Ovary (tissue), 7 donors: ENCODE measurements at regions not wholly inside any gene's neighbourhood (a gene's known extent, or its start where the extent isn't known, plus 50 kb on each side); places are given as distances from the start of the nearest gene placed in this dataset.

Source experiments
- DNase-seq, 5 donors: peaks; one replicate each; pipeline ENCODE4 v3.0.0-alpha.2; 2019 to 2020
- H3K27ac ChIP-seq, 2 donors: fragments of 200-600 bp; one replicate each; pipeline versions ENCODE4 v1.5.1 to v1.8.0; 2019 to 2022
- H3K27me3 ChIP-seq: fragments of 200-600 bp; one replicate; pipeline ENCODE4 v1.8.0; 2022
- H3K36me3 ChIP-seq: fragments of 200-600 bp; sonication (generic); one replicate; pipeline ENCODE4 v1.5.1; 2019
- H3K4me1 ChIP-seq: one replicate; pipeline ENCODE4 v1.8.1; 2013; ENCODE audit warnings: mild to moderate bottlenecking, moderate library complexity; ENCODE audit not compliant: insufficient read depth
- H3K4me3 ChIP-seq: fragments of 200-600 bp; sonication (generic); one replicate; pipeline ENCODE4 v1.5.1; 2017
- H3K9me3 ChIP-seq, 2 donors: fragments of 200-600 bp in 1 of 2; sonication (generic) in 1 of 2; one replicate each; pipeline versions ENCODE4 v1.5.1 to v1.8.1; 2013 to 2019; ENCODE audit warnings: mild to moderate bottlenecking in 1 of 2, moderate library complexity in 1 of 2
- EP300 ChIP-seq: sonication (generic); formaldehyde crosslinking; IDR thresholded peaks from one replicate; pipeline ENCODE4 v1.6.1; 2017; ENCODE audit warnings: antibody characterized with exemption
- POLR2A ChIP-seq: fragments of 450-650 bp; IDR thresholded peaks from one replicate; pipeline ENCODE4 v1.6.1; 2017; ENCODE audit warnings: antibody characterized with exemption, mild to moderate bottlenecking, moderate library complexity
- WGBS, 3 donors: extraction: QIAGEN DNeasy Blood & Tissue Kit in 1 of 3; methylation state at CpG; one replicate each; pipeline versions ENCODE4 v1.1.5 to v1.1.7; 2013 to 2017; 5-methylcytosine and 5-hydroxymethylcytosine counted together
- intact Hi-C, 4 donors: fragments of 100-400 bp; cut with DNase I; formaldehyde crosslinking; loops; one replicate each; pipeline versions ENCODE4 v1.11.0 to v1.15.1; 2022 to 2023
- TF ChIP-seq, protein P1 (sequence below), 3 donors: fragments of 450-650 bp in 2 of 3; fragments of 200-600 bp in 1 of 3; IDR thresholded peaks; one replicate each; pipeline versions ENCODE4 v1.5.1 to v1.8.0; 2016 to 2022; ENCODE audit warnings: antibody characterized with exemption in 3 of 3, mild to moderate bottlenecking in 1 of 3
- donor health status: DM: no; HTN: no; CAD: no; lungs with moderate emphysema.
- donor health status: DM: no; HTN: no; CAD: no.
- donor health status: Bipolar disorder and iron deficiency.
- donor health status: DM: no; HTN: no; CAD: no.
- donor health status: DM: yes; HTN: yes; CAD: no.

DNA sequence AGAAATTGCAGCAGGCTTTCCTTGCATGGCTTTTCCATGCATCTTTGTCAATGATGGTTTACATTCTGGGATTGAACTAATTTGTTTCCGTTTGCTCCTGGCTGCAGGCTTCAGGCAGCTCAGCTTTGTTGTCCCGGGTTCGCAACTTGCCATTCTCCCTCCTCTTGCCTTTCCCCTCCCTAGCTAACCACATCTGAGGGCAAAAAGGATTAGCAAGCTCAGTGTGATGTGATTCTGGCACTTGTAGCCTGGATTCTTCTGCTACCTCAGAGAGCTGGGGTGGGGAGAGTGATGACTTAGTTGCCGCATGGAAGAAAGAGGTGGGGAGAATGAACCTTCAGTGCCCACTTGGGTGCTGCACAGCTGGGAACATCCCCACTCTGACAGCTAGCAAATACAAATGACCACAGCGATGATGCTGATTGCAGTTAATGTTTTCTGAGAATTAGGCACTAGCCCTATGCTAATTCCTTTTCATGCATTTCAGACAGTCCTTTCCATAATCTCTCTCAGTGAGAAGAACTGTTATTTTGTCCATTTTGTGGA is 120.2 kb upstream of the SALL1 start:
- no peak for DNase-seq
- 65 to 71% (median 69%) methylated on average over 5 of the region's 5 CpGs for WGBS, 3 donors
- TF ChIP-seq, protein P1, sequence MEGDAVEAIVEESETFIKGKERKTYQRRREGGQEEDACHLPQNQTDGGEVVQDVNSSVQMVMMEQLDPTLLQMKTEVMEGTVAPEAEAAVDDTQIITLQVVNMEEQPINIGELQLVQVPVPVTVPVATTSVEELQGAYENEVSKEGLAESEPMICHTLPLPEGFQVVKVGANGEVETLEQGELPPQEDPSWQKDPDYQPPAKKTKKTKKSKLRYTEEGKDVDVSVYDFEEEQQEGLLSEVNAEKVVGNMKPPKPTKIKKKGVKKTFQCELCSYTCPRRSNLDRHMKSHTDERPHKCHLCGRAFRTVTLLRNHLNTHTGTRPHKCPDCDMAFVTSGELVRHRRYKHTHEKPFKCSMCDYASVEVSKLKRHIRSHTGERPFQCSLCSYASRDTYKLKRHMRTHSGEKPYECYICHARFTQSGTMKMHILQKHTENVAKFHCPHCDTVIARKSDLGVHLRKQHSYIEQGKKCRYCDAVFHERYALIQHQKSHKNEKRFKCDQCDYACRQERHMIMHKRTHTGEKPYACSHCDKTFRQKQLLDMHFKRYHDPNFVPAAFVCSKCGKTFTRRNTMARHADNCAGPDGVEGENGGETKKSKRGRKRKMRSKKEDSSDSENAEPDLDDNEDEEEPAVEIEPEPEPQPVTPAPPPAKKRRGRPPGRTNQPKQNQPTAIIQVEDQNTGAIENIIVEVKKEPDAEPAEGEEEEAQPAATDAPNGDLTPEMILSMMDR (IDR thresholded peaks at IDR 0.05) = no peak
- TF ChIP-seq POLR2A = no peak
- TF ChIP-seq EP300 = no peak
- H3K4me3 ChIP-seq = no peak overlapping the region
- H3K9me3 ChIP-seq = no peaks in the 10 kb centered on the region
- no peaks in the 10 kb centered on the region for H3K4me1 ChIP-seq
- intact Hi-C loops = no loop called here
- no peaks in the 10 kb centered on the region for H3K36me3 ChIP-seq
- H3K27me3 ChIP-seq = no peaks in the 10 kb centered on the region
- no peak overlapping the region for H3K27ac ChIP-seq

DNA sequence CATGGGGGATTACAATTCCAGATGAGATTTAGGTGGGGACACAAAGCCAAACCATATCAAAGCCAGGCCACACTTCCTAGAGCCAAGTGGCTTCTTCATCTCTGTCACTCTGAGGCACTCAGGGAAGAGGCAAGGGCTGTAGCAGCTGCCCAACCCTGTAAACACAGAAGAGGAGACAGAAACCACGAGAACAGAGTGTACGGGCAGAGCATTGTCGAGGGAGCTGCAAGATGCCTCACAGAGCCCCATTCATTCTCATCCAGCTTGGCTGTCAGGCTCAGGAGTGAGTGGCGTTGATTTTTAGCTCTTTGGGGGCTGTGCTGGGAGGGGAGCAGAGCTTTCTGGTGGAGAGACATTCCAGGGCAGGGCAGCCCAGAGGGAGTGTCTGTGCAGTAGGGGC is 117.2 kb upstream of the SALL1 start:
- Histone ChIP-seq H3K9me3 (no peaks in the 10 kb centered on the region), H3K4me1 (no peaks in the 10 kb centered on the region), H3K27me3 (no peaks in the 10 kb centered on the region), H3K36me3 (no peaks in the 10 kb centered on the region), H3K4me3 (no peak overlapping the region), H3K27ac (no peak overlapping the region)
- DNase-seq = no peak
- TF ChIP-seq POLR2A = no peak
- TF ChIP-seq EP300 = no peak
- TF ChIP-seq, protein P1 (IDR thresholded peaks at IDR 0.05) = no peak
- intact Hi-C loops = no loop called here
- WGBS, 3 donors = 58 to 63% (median 58%) methylated on average over 4 of the region's 4 CpGs

DNA sequence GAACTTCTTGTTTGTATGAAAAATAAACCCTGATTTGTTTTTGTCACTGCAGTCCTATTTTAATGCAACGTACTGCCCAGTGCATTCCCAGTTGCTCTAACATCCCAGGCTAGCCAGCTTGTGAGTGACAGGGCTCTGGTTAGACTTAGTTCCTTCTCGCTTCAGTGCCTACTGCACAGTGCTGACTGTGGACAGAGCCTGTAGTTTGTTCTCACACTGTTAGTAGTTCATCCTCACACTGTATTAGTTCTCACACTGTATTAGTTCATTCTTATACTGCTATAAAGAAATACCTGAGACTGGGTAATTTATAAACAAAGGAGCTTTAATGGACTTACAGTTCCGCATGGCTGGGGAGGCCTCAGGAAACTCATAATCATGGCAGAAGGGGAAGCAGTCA is 116.6 kb upstream of the SALL1 start:
- TF ChIP-seq EP300 = no peak
- TF ChIP-seq, protein P1 (IDR thresholded peaks at IDR 0.05) = no peak
- no peak for TF ChIP-seq POLR2A
- no peaks in the 10 kb centered on the region for H3K9me3 ChIP-seq
- no peak for DNase-seq
- H3K4me1 ChIP-seq = no peaks in the 10 kb centered on the region
- no peak overlapping the region for H3K27ac ChIP-seq
- H3K27me3 ChIP-seq = no peaks in the 10 kb centered on the region
- intact Hi-C loops = no loop called here
- 87 to 94% (median 92%) methylated on average over 3 of the region's 3 CpGs for WGBS, 3 donors
- H3K36me3 ChIP-seq = no peaks in the 10 kb centered on the region
- no peak overlapping the region for H3K4me3 ChIP-seq

DNA sequence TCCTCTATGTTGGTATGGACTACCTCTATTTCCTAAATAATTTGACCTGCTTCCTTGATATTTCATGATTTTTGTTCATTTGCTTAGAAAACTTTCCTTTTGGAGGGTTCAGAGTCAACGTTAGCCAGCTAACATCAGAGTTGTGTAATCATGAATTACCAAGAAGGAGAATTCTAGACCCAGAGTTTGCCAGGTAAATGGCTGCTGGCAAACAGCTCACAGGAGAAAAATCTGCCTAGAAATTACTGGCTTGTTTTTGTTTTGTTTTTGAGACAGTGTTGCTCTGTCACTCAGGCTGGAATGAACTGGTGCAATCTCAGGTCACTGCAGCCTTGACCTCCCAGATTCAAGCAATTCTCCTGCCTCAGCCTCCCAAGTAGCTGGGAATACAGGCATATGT is 111.4 kb upstream of the SALL1 start:
- intact Hi-C loops = no loop called here
- 71 to 79% (median 79%) methylated on average over 1 of the region's 1 CpG for WGBS, 3 donors
- Histone ChIP-seq H3K27me3 (no peaks in the 10 kb centered on the region), H3K27ac (no peak overlapping the region), H3K4me1 (no peaks in the 10 kb centered on the region), H3K4me3 (no peak overlapping the region), H3K36me3 (no peaks in the 10 kb centered on the region), H3K9me3 (no peaks in the 10 kb centered on the region)
- DNase-seq = no peak
- TF ChIP-seq, protein P1 (IDR thresholded peaks at IDR 0.05) = no peak
- TF ChIP-seq POLR2A = no peak
- no peak for TF ChIP-seq EP300
